Natural killer cell (primary cell): ENCODE measurements at regions not wholly inside any gene's neighbourhood (a gene's known extent, or its start where the extent isn't known, plus 50 kb on each side); places are given as distances from the start of the nearest gene placed in this dataset.

Experiments
- ATAC-seq, 3 donors: fragments of 150-1000 bp in 2 of 3; fragments of 200-7000 bp in 1 of 3; cut with Tn5 transposase; 1 replicate in 1 of 3; 2 replicates in 2 of 3; pipeline ENCODE4 v1.10.0; 2021; ENCODE audit warnings: mild to moderate bottlenecking in 2 of 3, moderate library complexity in 2 of 3
- DNase-seq, 2 donors: peaks; one replicate each; pipeline versions ENCODE4 v3.0.0 to v3.0.0-alpha.2; 2013 to 2021; ENCODE audit warnings: mixed read lengths in 1 of 2
- H3K27ac ChIP-seq: one replicate; pipeline ENCODE4 v1.5.1; 2013; ENCODE audit warnings: mild to moderate bottlenecking, low read length
- H3K27me3 ChIP-seq: one replicate; pipeline ENCODE4 v1.6.1; 2013; ENCODE audit warnings: low read length; ENCODE audit not compliant: control insufficient read depth, insufficient read depth
- H3K36me3 ChIP-seq: one replicate; pipeline ENCODE4 v1.6.1; 2013; ENCODE audit warnings: low read length; ENCODE audit not compliant: control insufficient read depth, insufficient read depth
- H3K4me1 ChIP-seq: one replicate; pipeline ENCODE4 v1.6.1; 2013; ENCODE audit warnings: low read length; ENCODE audit not compliant: control insufficient read depth, insufficient read depth
- H3K4me3 ChIP-seq: one replicate; pipeline ENCODE4 v1.5.1; 2013; ENCODE audit warnings: low read length
- H3K9me3 ChIP-seq: one replicate; pipeline ENCODE4 v1.6.1; 2013; ENCODE audit warnings: low read length; ENCODE audit not compliant: control insufficient read depth, insufficient read depth
- H3K27ac Mint-ChIP-seq, 2 donors: one replicate each; pipeline ENCODE4 v1.8.0; 2022; ENCODE audit warnings: mild to moderate bottlenecking in 2 of 2, mixed read lengths in 2 of 2, moderate library complexity in 1 of 2
- H3K27me3 Mint-ChIP-seq, 2 donors: one replicate each; pipeline ENCODE4 v1.8.0; 2022; ENCODE audit warnings: low read depth in 2 of 2, mixed read lengths in 2 of 2
- H3K36me3 Mint-ChIP-seq: one replicate; pipeline ENCODE4 v1.8.0; 2022; ENCODE audit warnings: mixed read lengths
- H3K4me1 Mint-ChIP-seq, 2 donors: one replicate each; pipeline ENCODE4 v1.8.0; 2022; ENCODE audit warnings: mixed read lengths in 2 of 2
- H3K4me3 Mint-ChIP-seq: one replicate; pipeline ENCODE4 v1.8.0; 2022; ENCODE audit warnings: mild to moderate bottlenecking, moderate library complexity, mixed read lengths
- H3K9me3 Mint-ChIP-seq, 2 donors: one replicate each; pipeline ENCODE4 v1.8.0; 2022; ENCODE audit warnings: mixed read lengths in 2 of 2
- CTCF ChIP-seq: fragments of 200-600 bp; IDR thresholded peaks from one replicate; pipeline ENCODE4 v1.8.0; 2022; ENCODE audit warnings: antibody characterized with exemption
- WGBS: methylation state at CpG from one replicate; pipeline ENCODE4 v1.1.7; 2013; ENCODE audit warnings: missing lambda C conversion rate; ENCODE audit not compliant: insufficient coverage; 5-methylcytosine and 5-hydroxymethylcytosine counted together
- intact Hi-C: fragments of 100-400 bp; cut with micrococcal nuclease; formaldehyde crosslinking; loops from one replicate; pipeline ENCODE4 v1.14.2; 2022

- Mint-ChIP-seq H3K4me3 (no peak overlapping the region), H3K27me3 (peaks cover 4 to 14% of the 10 kb centered on the region in 2 donors), H3K36me3 (no peaks in the 10 kb centered on the region), H3K27ac (no peak overlapping the region), H3K9me3 (no peaks in the 10 kb centered on the region), H3K4me1 (no peaks in the 10 kb centered on the region)
- H3K4me3 ChIP-seq = no peak overlapping the region
- H3K4me1 ChIP-seq = no peaks in the 10 kb centered on the region
- no peaks in the 10 kb centered on the region for H3K9me3 ChIP-seq
- no peaks in the 10 kb centered on the region for H3K27me3 ChIP-seq
- H3K36me3 ChIP-seq = no peaks in the 10 kb centered on the region
- intact Hi-C loops = no loop called here
- ATAC-seq (no peak), DNase-seq (no peak)
- no peak for TF ChIP-seq CTCF
- 91% methylated on average over 1 of the region's 2 CpGs for WGBS
- H3K27ac ChIP-seq = no peak overlapping the region
These were observed 182.8 kb downstream of the IDS start for GRCh38 chrX:149322316-149322715.

GRCh38 chrX:149313871-149314371 is 191.2 kb downstream of the IDS start:
- no peak for TF ChIP-seq CTCF
- no peak overlapping the region for H3K4me3 Mint-ChIP-seq
- H3K9me3 Mint-ChIP-seq = no peaks in the 10 kb centered on the region
- H3K4me3 ChIP-seq = no peak overlapping the region
- no peaks in the 10 kb centered on the region for H3K27me3 ChIP-seq
- no peaks in the 10 kb centered on the region for H3K27me3 Mint-ChIP-seq
- ATAC-seq = no peak
- intact Hi-C loops = no loop called here
- 82% methylated on average over 9 of the region's 11 CpGs for whole genome bisulfite sequencing
- no peaks in the 10 kb centered on the region for H3K36me3 ChIP-seq
- H3K27ac Mint-ChIP-seq = no peak overlapping the region
- no peaks in the 10 kb centered on the region for H3K9me3 ChIP-seq
- no peaks in the 10 kb centered on the region for H3K36me3 Mint-ChIP-seq
- no peaks in the 10 kb centered on the region for H3K4me1 ChIP-seq
- H3K27ac ChIP-seq = no peak overlapping the region
- DNase-seq = no peak
- no peaks in the 10 kb centered on the region for H3K4me1 Mint-ChIP-seq

GRCh38 chrX:149312988-149313387 is 192.1 kb downstream of the IDS start:
- H3K4me1 Mint-ChIP-seq = no peaks in the 10 kb centered on the region
- H3K27me3 Mint-ChIP-seq = no peaks in the 10 kb centered on the region
- DNase-seq = no peak
- Histone ChIP-seq H3K27me3 (no peaks in the 10 kb centered on the region), H3K27ac (no peak overlapping the region), H3K4me1 (no peaks in the 10 kb centered on the region), H3K36me3 (no peaks in the 10 kb centered on the region), H3K9me3 (no peaks in the 10 kb centered on the region), H3K4me3 (no peak overlapping the region)
- no peak overlapping the region for H3K4me3 Mint-ChIP-seq
- no peaks in the 10 kb centered on the region for H3K36me3 Mint-ChIP-seq
- ATAC-seq = no peak
- TF ChIP-seq CTCF = no peak
- intact Hi-C loops = no loop called here
- H3K27ac Mint-ChIP-seq = no peak overlapping the region
- no peaks in the 10 kb centered on the region for H3K9me3 Mint-ChIP-seq

- H3K9me3 Mint-ChIP-seq = no peaks in the 10 kb centered on the region
- ATAC-seq (no peak), DNase-seq (no peak)
- H3K27ac Mint-ChIP-seq = no peak overlapping the region
- H3K36me3 Mint-ChIP-seq = no peaks in the 10 kb centered on the region
- no peaks in the 10 kb centered on the region for H3K27me3 Mint-ChIP-seq
- Histone ChIP-seq H3K4me3 (no peak overlapping the region), H3K27me3 (no peaks in the 10 kb centered on the region), H3K27ac (no peak overlapping the region), H3K36me3 (no peaks in the 10 kb centered on the region), H3K4me1 (no peaks in the 10 kb centered on the region), H3K9me3 (no peaks in the 10 kb centered on the region)
- no peak overlapping the region for H3K4me3 Mint-ChIP-seq
- no peak for TF ChIP-seq CTCF
- no CpG with 5 or more reads among the region's 3 CpGs for WGBS
- no peaks in the 10 kb centered on the region for H3K4me1 Mint-ChIP-seq
- intact Hi-C loops = no loop called here
These were observed 193.0 kb downstream of the IDS start for GRCh38 chrX:149312097-149312496.
